ENCODE measurements at regions not wholly inside any gene's neighbourhood (a gene's known extent, or its start where the extent isn't known, plus 50 kb on each side); places are given as distances from the start of the nearest gene placed in this dataset.

- TF ChIP-seq SIN3A (IDR thresholded peaks at IDR 0.05; ENCODE audit: borderline replicate concordance, insufficient read depth, low read length) (no peak), TAF1 (IDR thresholded peaks at IDR 0.05; ENCODE audit: borderline replicate concordance, insufficient read depth, low read length) (no peak), REST (IDR thresholded peaks at IDR 0.05; ENCODE audit: insufficient read depth in 1 of 2, low read depth in 2 of 2, low read length in 2 of 2) (no peak), FOXP2 (optimal IDR thresholded peaks at IDR 0.05; ENCODE audit: borderline replicate concordance, extremely low read depth, extremely low read length, insufficient read depth) (no peak), POLR2AphosphoS5 (IDR thresholded peaks at IDR 0.05; ENCODE audit: low read depth, low read length) (no peak)
These were observed 415.4 kb downstream of the TTLL7 start for GRCh38 chr1:83583351-83584014.

- TF ChIP-seq REST (IDR thresholded peaks at IDR 0.05; ENCODE audit: insufficient read depth in 1 of 2, low read depth in 2 of 2, low read length in 2 of 2): no peak
- TF ChIP-seq FOXP2 (optimal IDR thresholded peaks at IDR 0.05; ENCODE audit: borderline replicate concordance, extremely low read depth, extremely low read length, insufficient read depth): no peak
- no peak for TF ChIP-seq POLR2AphosphoS5 (IDR thresholded peaks at IDR 0.05; ENCODE audit: low read depth, low read length)
- TF ChIP-seq SIN3A (IDR thresholded peaks at IDR 0.05; ENCODE audit: borderline replicate concordance, insufficient read depth, low read length): no peak
- TF ChIP-seq TAF1 (IDR thresholded peaks at IDR 0.05; ENCODE audit: borderline replicate concordance, insufficient read depth, low read length): no peak
These were observed 417.2 kb downstream of the TTLL7 start for GRCh38 chr1:83581747-83582146.

GRCh38 chr1:83574791-83575190 is 424.1 kb downstream of the TTLL7 start:
- TF ChIP-seq POLR2AphosphoS5 (IDR thresholded peaks at IDR 0.05; ENCODE audit: low read depth, low read length) (no peak), FOXP2 (optimal IDR thresholded peaks at IDR 0.05; ENCODE audit: borderline replicate concordance, extremely low read depth, extremely low read length, insufficient read depth) (no peak), TAF1 (IDR thresholded peaks at IDR 0.05; ENCODE audit: borderline replicate concordance, insufficient read depth, low read length) (no peak), REST (IDR thresholded peaks at IDR 0.05; ENCODE audit: insufficient read depth in 1 of 2, low read depth in 2 of 2, low read length in 2 of 2) (no peak), SIN3A (IDR thresholded peaks at IDR 0.05; ENCODE audit: borderline replicate concordance, insufficient read depth, low read length) (no peak)

- TF ChIP-seq POLR2AphosphoS5 (IDR thresholded peaks at IDR 0.05; ENCODE audit: low read depth, low read length) (no peak), FOXP2 (optimal IDR thresholded peaks at IDR 0.05; ENCODE audit: borderline replicate concordance, extremely low read depth, extremely low read length, insufficient read depth) (no peak)
These were observed 425.2 kb downstream of the TTLL7 start for GRCh38 chr1:83573776-83574175.

- TF ChIP-seq TAF1 (IDR thresholded peaks at IDR 0.05; ENCODE audit: borderline replicate concordance, insufficient read depth, low read length) (no peak), SIN3A (IDR thresholded peaks at IDR 0.05; ENCODE audit: borderline replicate concordance, insufficient read depth, low read length) (no peak), REST (IDR thresholded peaks at IDR 0.05; ENCODE audit: insufficient read depth in 1 of 2, low read depth in 2 of 2, low read length in 2 of 2) (no peak), POLR2AphosphoS5 (IDR thresholded peaks at IDR 0.05; ENCODE audit: low read depth, low read length) (no peak), FOXP2 (optimal IDR thresholded peaks at IDR 0.05; ENCODE audit: borderline replicate concordance, extremely low read depth, extremely low read length, insufficient read depth) (no peak)
These were observed 427.4 kb downstream of the TTLL7 start for GRCh38 chr1:83571536-83571935.
